ENCODE measurements at regions not wholly inside any gene's neighbourhood (a gene's known extent, or its start where the extent isn't known, plus 50 kb on each side); places are given as distances from the start of the nearest gene placed in this dataset.

GRCh38 chr11:80843266-80843974, 1402.6 kb upstream of the TENM4 start:
- TF ChIP-seq TCF4 (CRISPR knock-in tag; IDR thresholded peaks at IDR 0.05; ENCODE audit: borderline replicate concordance): no peak
- TF ChIP-seq, protein P1, sequence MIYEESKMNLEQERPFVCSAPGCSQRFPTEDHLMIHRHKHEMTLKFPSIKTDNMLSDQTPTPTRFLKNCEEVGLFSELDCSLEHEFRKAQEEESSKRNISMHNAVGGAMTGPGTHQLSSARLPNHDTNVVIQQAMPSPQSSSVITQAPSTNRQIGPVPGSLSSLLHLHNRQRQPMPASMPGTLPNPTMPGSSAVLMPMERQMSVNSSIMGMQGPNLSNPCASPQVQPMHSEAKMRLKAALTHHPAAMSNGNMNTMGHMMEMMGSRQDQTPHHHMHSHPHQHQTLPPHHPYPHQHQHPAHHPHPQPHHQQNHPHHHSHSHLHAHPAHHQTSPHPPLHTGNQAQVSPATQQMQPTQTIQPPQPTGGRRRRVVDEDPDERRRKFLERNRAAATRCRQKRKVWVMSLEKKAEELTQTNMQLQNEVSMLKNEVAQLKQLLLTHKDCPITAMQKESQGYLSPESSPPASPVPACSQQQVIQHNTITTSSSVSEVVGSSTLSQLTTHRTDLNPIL (CRISPR knock-in tag; IDR thresholded peaks at IDR 0.05; ENCODE audit: low read depth): no peak
- TF ChIP-seq ARNTL (CRISPR knock-in tag; IDR thresholded peaks at IDR 0.05; ENCODE audit: borderline replicate concordance, low read depth): no peak
- TF ChIP-seq OSR1 (CRISPR knock-in tag; IDR thresholded peaks at IDR 0.05): no peak
- TF ChIP-seq ZNF70 (CRISPR knock-in tag; IDR thresholded peaks at IDR 0.05): no peak
- no peak for TF ChIP-seq ZFP3 (CRISPR knock-in tag; IDR thresholded peaks at IDR 0.05)
- TF ChIP-seq GLIS3 (CRISPR knock-in tag; IDR thresholded peaks at IDR 0.05): no peak
- TF ChIP-seq SNAI2 (CRISPR knock-in tag; IDR thresholded peaks at IDR 0.05): no peak
- TF ChIP-seq ESRRG (CRISPR knock-in tag; IDR thresholded peaks at IDR 0.05): no peak
- no peak for ATAC-seq

- TF ChIP-seq POU6F1 (CRISPR knock-in tag; IDR thresholded peaks at IDR 0.05; ENCODE audit: borderline replicate concordance, low read depth) (no peak), TSHZ2 (CRISPR knock-in tag; IDR thresholded peaks at IDR 0.05) (no peak)
- ATAC-seq: no peak
These were observed 1401.4 kb upstream of the TENM4 start for GRCh38 chr11:80842246-80842645.

- ATAC-seq: no peak
- TF ChIP-seq CSRNP3 (CRISPR knock-in tag; IDR thresholded peaks at IDR 0.05) (no peak), BACH2 (CRISPR knock-in tag; IDR thresholded peaks at IDR 0.05; ENCODE audit: borderline replicate concordance) (no peak), ZNF565 (CRISPR knock-in tag; conservative IDR thresholded peaks at IDR 0.05; ENCODE audit: low read depth) (no peak), RARB (CRISPR knock-in tag; IDR thresholded peaks at IDR 0.05) (no peak)
- TF ChIP-seq, protein P2, sequence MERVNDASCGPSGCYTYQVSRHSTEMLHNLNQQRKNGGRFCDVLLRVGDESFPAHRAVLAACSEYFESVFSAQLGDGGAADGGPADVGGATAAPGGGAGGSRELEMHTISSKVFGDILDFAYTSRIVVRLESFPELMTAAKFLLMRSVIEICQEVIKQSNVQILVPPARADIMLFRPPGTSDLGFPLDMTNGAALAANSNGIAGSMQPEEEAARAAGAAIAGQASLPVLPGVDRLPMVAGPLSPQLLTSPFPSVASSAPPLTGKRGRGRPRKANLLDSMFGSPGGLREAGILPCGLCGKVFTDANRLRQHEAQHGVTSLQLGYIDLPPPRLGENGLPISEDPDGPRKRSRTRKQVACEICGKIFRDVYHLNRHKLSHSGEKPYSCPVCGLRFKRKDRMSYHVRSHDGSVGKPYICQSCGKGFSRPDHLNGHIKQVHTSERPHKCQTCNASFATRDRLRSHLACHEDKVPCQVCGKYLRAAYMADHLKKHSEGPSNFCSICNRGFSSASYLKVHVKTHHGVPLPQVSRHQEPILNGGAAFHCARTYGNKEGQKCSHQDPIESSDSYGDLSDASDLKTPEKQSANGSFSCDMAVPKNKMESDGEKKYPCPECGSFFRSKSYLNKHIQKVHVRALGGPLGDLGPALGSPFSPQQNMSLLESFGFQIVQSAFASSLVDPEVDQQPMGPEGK (CRISPR knock-in tag; IDR thresholded peaks at IDR 0.05; ENCODE audit: borderline replicate concordance): no peak
These were observed 1400.8 kb upstream of the TENM4 start for GRCh38 chr11:80841675-80842074.

DNA sequence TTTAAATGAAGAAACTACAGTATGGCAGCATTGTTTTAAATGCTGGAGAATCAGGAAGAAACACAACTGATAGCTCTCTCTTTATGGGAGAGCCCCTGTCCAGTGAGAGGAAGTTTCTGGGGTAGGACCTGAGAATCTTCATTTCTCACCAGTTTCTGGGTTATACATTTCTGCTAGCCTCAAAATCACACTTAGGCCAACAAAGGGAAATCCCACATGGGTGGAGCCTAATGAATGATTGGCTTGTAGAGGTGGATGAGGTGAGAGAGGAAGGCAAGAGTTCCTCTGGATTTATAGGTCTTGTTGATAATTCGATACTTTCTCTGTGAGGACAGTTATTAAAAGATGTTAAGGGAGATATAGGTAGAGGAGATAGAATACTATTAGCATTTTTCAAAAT, 1397.3 kb upstream of the TENM4 start:
- no peak for ATAC-seq
- TF ChIP-seq ISL1 (CRISPR knock-in tag; IDR thresholded peaks at IDR 0.05) (no peak), ZNF565 (CRISPR knock-in tag; conservative IDR thresholded peaks at IDR 0.05; ENCODE audit: low read depth) (no peak), POU6F1 (CRISPR knock-in tag; IDR thresholded peaks at IDR 0.05; ENCODE audit: borderline replicate concordance, low read depth) (no peak), RARB (CRISPR knock-in tag; IDR thresholded peaks at IDR 0.05) (no peak), BACH2 (CRISPR knock-in tag; IDR thresholded peaks at IDR 0.05; ENCODE audit: borderline replicate concordance) (no peak), ZFP3 (CRISPR knock-in tag; IDR thresholded peaks at IDR 0.05) (no peak), OSR1 (CRISPR knock-in tag; IDR thresholded peaks at IDR 0.05) (no peak), TOX (CRISPR knock-in tag; IDR thresholded peaks at IDR 0.05; ENCODE audit: borderline replicate concordance) (no peak), ESRRG (CRISPR knock-in tag; IDR thresholded peaks at IDR 0.05) (no peak), CSRNP3 (CRISPR knock-in tag; IDR thresholded peaks at IDR 0.05) (no peak)
- TF ChIP-seq, protein P2 (CRISPR knock-in tag; IDR thresholded peaks at IDR 0.05; ENCODE audit: borderline replicate concordance): no peak
- TF ChIP-seq, protein P1 (CRISPR knock-in tag; IDR thresholded peaks at IDR 0.05; ENCODE audit: low read depth): no peak

All from SK-N-SH treated with all-trans-retinoic acid at 6 μM for 48 hours (cell line).